Karpas-422 (cell line): ENCODE measurements at regions not wholly inside any gene's neighbourhood (a gene's known extent, or its start where the extent isn't known, plus 50 kb on each side); places are given as distances from the start of the nearest gene placed in this dataset.

ENCODE experiments used
- DNase-seq: peaks from one replicate; pipeline ENCODE4 v3.0.0-alpha.2; 2015
- H2AFZ ChIP-seq: fragments of 200-600 bp; sonication (generic); 2 replicates; pipeline ENCODE4 v1.6.1; 2014; ENCODE audit warnings: antibody characterized with exemption, low read length, mixed read lengths
- H3K27ac ChIP-seq: fragments of 200-600 bp; sonication (generic); 2 replicates; pipeline ENCODE4 v1.5.1; 2014; ENCODE audit warnings: mild to moderate bottlenecking, low read length, moderate library complexity
- H3K27me3 ChIP-seq: fragments of 200-600 bp; sonication (generic); 2 replicates; pipeline ENCODE4 v1.6.1; 2014; ENCODE audit warnings: low read length, mixed read lengths
- H3K36me3 ChIP-seq: fragments of 200-600 bp; sonication (generic); 2 replicates; pipeline ENCODE4 v1.6.1; 2014; ENCODE audit warnings: low read length, mixed read lengths; ENCODE audit not compliant: insufficient read depth
- H3K4me1 ChIP-seq: fragments of 200-600 bp; sonication (generic); 2 replicates; pipeline ENCODE4 v1.6.1; 2014; ENCODE audit warnings: mild to moderate bottlenecking, low read length, mixed read lengths
- H3K4me2 ChIP-seq: fragments of 200-600 bp; sonication (generic); 2 replicates; pipeline ENCODE4 v1.6.1; 2014; ENCODE audit warnings: low read length, low read depth, mild to moderate bottlenecking; ENCODE audit not compliant: poor library complexity, severe bottlenecking
- H3K4me3 ChIP-seq: fragments of 200-600 bp; sonication (generic); 2 replicates; pipeline ENCODE4 v1.5.1; 2014; ENCODE audit warnings: mild to moderate bottlenecking, antibody characterized with exemption, low read length, mixed read lengths
- H3K79me2 ChIP-seq: fragments of 200-600 bp; sonication (generic); 2 replicates; pipeline ENCODE4 v1.6.1; 2014; ENCODE audit warnings: mild to moderate bottlenecking, low read length, mixed read lengths
- H3K9ac ChIP-seq: fragments of 200-600 bp; sonication (generic); 2 replicates; pipeline ENCODE4 v1.6.0; 2014; ENCODE audit warnings: low read length
- H3K9me2 ChIP-seq: fragments of 200-600 bp; sonication (generic), shearing (Covaris generic); replicated peaks from 2 replicates; pipeline ENCODE4 v1.6.0; 2014; ENCODE audit warnings: mild to moderate bottlenecking, low read length, moderate library complexity; ENCODE audit not compliant: insufficient read depth
- H3K9me3 ChIP-seq: fragments of 300-700, 200-600 bp; sonication (generic); 2 replicates; pipeline ENCODE4 v1.6.1; 2014; ENCODE audit warnings: low read length, mixed read lengths
- H4K20me1 ChIP-seq: fragments of 200-600 bp; sonication (generic); 2 replicates; pipeline ENCODE4 v1.6.1; 2014; ENCODE audit warnings: mild to moderate bottlenecking, antibody characterized with exemption, low read length, low read depth; ENCODE audit not compliant: insufficient read depth

DNA sequence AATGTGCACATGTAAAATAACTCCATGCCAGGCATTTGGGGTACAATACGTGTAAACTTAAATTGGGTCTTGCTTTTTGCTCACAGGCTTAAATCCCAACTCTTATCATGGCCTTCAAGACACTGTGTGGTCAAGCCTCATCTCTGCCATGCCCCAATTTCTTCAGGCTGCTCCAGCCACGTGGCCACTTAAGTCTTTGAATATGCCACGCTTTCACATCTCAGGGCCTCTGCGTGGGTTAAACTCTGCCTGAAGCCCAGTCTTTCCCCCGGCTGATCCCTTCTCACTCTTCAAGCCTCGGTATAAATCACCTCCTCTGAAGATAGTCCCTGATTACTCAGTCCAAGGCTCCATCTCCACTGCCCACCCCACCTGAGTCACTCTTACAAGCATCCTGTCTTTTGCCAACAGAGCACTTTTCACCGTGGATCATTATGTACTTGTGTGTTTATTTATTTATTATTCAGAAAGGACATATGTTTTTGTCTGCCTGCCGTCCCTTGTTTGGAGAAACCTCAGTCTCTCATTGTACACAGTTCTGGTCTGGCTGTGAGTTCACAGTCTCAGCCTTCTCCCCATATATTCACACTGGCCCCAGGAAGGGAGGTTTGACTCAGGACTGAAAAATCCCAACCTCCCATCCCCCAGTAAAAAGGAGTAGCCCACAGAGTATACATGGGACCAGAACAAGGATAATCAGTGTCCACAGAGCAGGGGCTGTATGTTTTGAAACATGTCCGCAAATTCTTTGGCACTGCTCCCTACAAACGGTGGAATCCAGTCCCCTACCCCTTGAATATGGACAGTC, 344.7 kb downstream of the MN1 start:
- no peak for DNase-seq
- no peaks in the 10 kb centered on the region for H3K4me1 ChIP-seq
- H3K27ac ChIP-seq, result no peak overlapping the region
- H3K79me2 ChIP-seq, result no peaks in the 10 kb centered on the region
- H2AFZ ChIP-seq, result no peak overlapping the region
- H3K9ac ChIP-seq, result no peak overlapping the region
- H3K9me3 ChIP-seq, result no peaks in the 10 kb centered on the region
- H3K9me2 ChIP-seq, result no peaks in the 10 kb centered on the region; the same call in 1 of the 2 replicates
- no peaks in the 10 kb centered on the region for H4K20me1 ChIP-seq
- no peaks in the 10 kb centered on the region for H3K36me3 ChIP-seq
- no peak overlapping the region for H3K4me2 ChIP-seq
- H3K27me3 ChIP-seq, result no peaks in the 10 kb centered on the region
- no peak overlapping the region for H3K4me3 ChIP-seq

DNA sequence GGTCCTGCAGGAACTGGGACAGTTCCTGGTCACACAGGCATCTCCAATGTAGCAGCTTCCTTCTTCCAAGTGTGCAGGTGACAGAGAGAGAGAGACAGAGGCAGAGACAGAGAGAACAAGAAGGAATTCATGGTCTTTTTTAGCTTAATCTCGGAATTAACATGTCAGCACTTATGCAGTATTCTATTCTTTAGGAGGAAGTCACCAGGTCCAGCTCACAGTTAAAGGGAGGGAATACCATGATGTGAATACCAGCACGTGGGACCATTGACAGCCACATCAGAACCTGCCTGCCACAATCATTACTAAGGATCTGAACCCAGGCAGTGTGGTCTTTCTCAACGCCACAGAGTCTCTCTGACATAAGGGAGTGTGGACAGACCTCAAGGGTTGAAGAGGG, 341.6 kb downstream of the MN1 start:
- no peaks in the 10 kb centered on the region for H3K27me3 ChIP-seq
- no peak overlapping the region for H3K4me2 ChIP-seq
- H3K9me3 ChIP-seq, result no peaks in the 10 kb centered on the region
- H3K4me3 ChIP-seq, result no peak overlapping the region
- H3K36me3 ChIP-seq, result no peaks in the 10 kb centered on the region
- DNase-seq, result no peak
- no peaks in the 10 kb centered on the region for H3K4me1 ChIP-seq
- H4K20me1 ChIP-seq, result no peaks in the 10 kb centered on the region
- no peaks in the 10 kb centered on the region for H3K9me2 ChIP-seq
- H3K79me2 ChIP-seq, result no peaks in the 10 kb centered on the region
- no peak overlapping the region for H3K9ac ChIP-seq
- H2AFZ ChIP-seq, result no peak overlapping the region
- H3K27ac ChIP-seq, result no peak overlapping the region

DNA sequence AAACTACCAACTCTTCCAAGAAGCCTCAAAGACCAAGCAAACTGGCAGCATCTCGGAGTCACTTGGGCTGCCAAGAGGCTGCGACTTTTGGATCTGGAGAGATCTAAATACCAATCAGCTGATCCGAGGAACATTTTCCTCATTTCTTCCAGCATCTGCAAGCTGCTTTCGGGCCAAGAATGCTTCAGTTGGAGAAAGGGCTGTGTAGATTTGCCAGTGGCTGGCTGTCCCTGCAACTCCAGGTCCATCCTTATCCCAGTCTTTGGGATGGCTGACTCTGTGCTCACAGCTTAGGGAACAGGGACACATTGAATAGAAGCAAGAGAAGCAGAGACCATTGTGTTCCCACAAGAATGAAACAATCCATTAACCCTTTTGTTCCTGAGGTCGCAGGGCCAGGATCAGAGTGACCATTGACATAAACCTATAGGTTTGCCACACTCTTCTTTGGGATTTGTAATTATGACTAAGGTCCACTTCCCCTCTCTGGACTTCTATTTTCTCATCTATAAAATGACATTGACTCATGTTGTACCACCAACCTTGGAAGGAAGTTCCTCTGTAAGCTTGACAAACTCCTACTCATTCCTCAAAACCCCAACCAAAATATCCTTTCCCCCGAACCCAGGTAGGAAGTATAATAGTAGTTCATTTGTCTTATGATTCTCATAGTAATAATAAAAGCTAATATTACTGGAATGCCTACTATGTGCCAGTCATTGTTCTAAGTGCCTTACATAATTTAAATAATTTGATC, 340.8 kb downstream of the MN1 start:
- no peaks in the 10 kb centered on the region for H3K27me3 ChIP-seq
- no peak overlapping the region for H3K9ac ChIP-seq
- no peak overlapping the region for H3K4me2 ChIP-seq
- no peak overlapping the region for H3K27ac ChIP-seq
- H3K79me2 ChIP-seq, result no peaks in the 10 kb centered on the region
- no peaks in the 10 kb centered on the region for H4K20me1 ChIP-seq
- no peaks in the 10 kb centered on the region for H3K9me3 ChIP-seq
- no peaks in the 10 kb centered on the region for H3K36me3 ChIP-seq
- DNase-seq, result no peak
- H3K4me3 ChIP-seq, result no peak overlapping the region
- no peaks in the 10 kb centered on the region for H3K9me2 ChIP-seq
- no peaks in the 10 kb centered on the region for H3K4me1 ChIP-seq
- H2AFZ ChIP-seq, result no peak overlapping the region

DNA sequence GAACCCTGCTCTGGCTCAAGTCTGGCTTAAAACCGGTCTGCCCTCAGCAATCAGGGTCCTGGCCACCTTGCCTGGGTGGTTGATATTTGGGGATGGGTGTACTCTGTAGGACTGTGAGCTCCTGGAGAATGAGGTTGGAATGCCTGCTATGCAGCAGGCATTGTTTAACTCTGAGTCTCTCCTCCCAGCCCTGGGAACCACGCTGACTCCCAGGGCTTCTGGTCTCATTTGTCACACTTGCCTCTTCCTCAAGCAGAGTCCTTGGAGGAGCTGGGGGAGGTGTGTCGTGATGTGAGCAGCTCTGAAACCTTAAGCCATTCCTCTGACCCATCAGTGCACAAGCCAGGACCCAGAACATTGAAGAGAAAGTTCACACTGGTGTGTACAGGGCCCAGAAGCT, 340.1 kb downstream of the MN1 start:
- Histone ChIP-seq H3K9ac (no peak overlapping the region), H3K4me1 (no peaks in the 10 kb centered on the region), H3K36me3 (no peaks in the 10 kb centered on the region), H3K9me3 (no peaks in the 10 kb centered on the region), H2AFZ (no peak overlapping the region), H3K4me3 (no peak overlapping the region), H3K79me2 (no peaks in the 10 kb centered on the region), H4K20me1 (peaks cover 2% of the 10 kb centered on the region; the same call in 1 of the 2 replicates), H3K9me2 (no peaks in the 10 kb centered on the region), H3K4me2 (no peak overlapping the region), H3K27me3 (no peaks in the 10 kb centered on the region), H3K27ac (no peak overlapping the region)
- no peak for DNase-seq

DNA sequence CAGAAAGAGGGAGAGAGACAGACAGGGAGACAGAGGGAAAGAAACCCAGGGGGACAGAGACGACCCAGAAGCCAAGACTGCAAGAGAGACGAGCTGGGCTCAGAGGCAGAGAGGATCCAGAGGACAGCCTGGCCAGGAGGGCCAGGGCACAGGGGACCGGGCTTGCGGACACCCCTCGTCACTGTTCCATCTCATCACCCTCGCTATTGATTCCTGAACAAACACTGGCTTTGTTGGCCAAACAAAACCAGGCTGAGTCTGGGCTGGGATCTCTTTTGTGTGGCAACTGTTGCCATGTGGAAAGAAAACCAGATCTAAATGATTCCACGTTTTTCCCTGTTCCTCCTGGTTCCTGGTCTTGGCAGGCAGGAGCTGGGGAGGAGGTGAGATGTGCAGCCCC, 339.4 kb downstream of the MN1 start:
- no peaks in the 10 kb centered on the region for H3K36me3 ChIP-seq
- H3K9ac ChIP-seq, result no peak overlapping the region
- no peak overlapping the region for H3K4me3 ChIP-seq
- H3K9me3 ChIP-seq, result no peaks in the 10 kb centered on the region
- no peaks in the 10 kb centered on the region for H3K9me2 ChIP-seq
- peaks cover 2% of the 10 kb centered on the region; the same call in 1 of the 2 replicates for H4K20me1 ChIP-seq
- H3K27me3 ChIP-seq, result no peaks in the 10 kb centered on the region
- H3K4me2 ChIP-seq, result no peak overlapping the region
- no peaks in the 10 kb centered on the region for H3K79me2 ChIP-seq
- H3K4me1 ChIP-seq, result no peaks in the 10 kb centered on the region
- H3K27ac ChIP-seq, result no peak overlapping the region
- DNase-seq, result no peak
- no peak overlapping the region for H2AFZ ChIP-seq

DNA sequence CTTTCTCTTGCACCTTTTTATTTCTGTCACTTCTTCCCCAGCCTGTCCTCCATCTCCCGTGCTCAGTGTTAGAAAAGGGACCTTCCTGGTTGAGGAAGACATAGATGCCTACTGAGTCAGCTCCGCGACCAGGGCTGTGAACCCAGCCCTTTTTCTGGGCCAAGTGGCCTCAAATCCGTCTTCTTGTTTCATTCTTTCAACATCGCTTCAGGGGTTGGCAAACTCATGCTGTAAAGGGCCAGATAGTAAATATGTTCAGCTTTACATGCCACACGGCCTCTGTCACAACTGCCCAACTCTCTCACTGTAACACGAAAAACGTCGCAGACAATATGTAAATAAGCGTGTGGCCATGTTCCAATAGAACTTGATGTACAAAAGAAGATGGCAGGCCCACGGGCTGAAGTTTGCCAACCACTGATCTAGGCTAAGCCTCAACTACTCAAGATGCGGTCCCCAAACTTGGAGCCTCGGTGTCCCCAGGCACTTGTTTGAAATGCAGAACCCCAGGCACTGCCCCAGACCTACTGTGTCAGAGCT, 338.4 kb downstream of the MN1 start:
- Histone ChIP-seq H3K4me1 (no peaks in the 10 kb centered on the region), H3K9ac (no peak overlapping the region), H3K4me3 (no peak overlapping the region), H3K36me3 (no peaks in the 10 kb centered on the region), H4K20me1 (peaks cover 2% of the 10 kb centered on the region; the same call in 1 of the 2 replicates), H3K27me3 (no peaks in the 10 kb centered on the region), H3K9me2 (no peaks in the 10 kb centered on the region), H2AFZ (no peak overlapping the region), H3K79me2 (no peaks in the 10 kb centered on the region), H3K9me3 (no peaks in the 10 kb centered on the region), H3K4me2 (no peak overlapping the region), H3K27ac (no peak overlapping the region)
- DNase-seq, result no peak

DNA sequence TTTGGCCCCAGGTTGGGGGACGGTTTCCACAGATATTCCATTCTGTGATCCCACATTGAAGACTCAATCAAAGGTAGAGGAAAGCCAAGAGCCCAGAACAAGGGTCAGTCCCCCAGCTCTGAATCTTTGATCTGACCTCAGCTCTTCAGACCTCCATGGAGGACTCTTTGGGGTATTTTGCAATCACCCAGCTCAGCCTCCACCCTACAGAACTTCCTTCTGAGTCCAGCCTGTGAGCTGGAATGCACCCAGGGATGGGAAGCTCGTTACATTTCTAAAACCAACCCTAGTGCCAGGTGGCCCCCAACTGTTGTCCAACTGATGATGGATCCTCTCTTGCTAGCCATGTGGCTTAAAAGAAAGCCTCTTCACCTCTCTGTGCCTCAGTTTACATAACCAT, 335.3 kb downstream of the MN1 start:
- DNase-seq, result no peak
- Histone ChIP-seq H3K4me2 (no peak overlapping the region), H3K9me3 (no peaks in the 10 kb centered on the region), H3K9me2 (peaks cover 5% of the 10 kb centered on the region), H3K4me1 (no peaks in the 10 kb centered on the region), H4K20me1 (peaks cover 2% of the 10 kb centered on the region; the same call in 1 of the 2 replicates), H3K27ac (no peak overlapping the region), H3K36me3 (no peaks in the 10 kb centered on the region), H3K79me2 (no peaks in the 10 kb centered on the region), H3K4me3 (no peak overlapping the region), H3K9ac (no peak overlapping the region), H3K27me3 (no peaks in the 10 kb centered on the region), H2AFZ (no peak overlapping the region)

DNA sequence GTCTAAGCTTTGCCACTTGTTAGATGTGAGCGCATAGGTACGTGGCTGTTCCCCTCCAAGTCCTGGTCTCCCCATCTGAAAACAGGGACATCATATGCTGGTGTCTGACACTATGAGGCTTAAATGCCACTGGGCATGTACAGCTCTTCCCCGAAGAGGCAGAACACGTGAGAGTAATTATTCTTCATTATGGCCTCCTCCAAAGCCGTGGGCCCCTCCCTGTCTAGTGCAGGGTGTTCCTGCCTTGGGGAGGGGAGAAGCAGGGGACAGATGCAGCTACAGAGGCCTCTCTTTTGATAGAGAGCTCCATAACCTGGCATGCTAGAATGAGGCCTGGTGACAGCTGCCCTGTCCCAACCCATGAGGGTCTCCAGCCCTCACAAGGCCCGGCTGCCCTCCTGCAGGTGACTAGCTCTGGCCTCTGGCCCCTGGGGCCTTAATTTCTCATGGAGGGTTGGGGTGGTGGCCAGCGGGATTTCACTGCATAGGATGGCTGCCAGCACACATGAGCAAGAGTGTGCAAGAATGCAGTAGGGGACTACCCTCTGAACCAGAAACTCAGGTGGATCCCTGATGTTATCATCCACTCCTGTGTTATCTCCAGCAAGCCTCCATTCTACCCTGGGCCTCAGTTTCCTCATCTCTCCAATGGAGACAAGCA, 334.6 kb downstream of the MN1 start:
- Histone ChIP-seq H3K9me3 (no peaks in the 10 kb centered on the region), H3K27me3 (no peaks in the 10 kb centered on the region), H3K79me2 (no peaks in the 10 kb centered on the region), H3K27ac (no peak overlapping the region), H3K9me2 (peaks cover 5% of the 10 kb centered on the region), H3K9ac (no peak overlapping the region), H3K36me3 (no peaks in the 10 kb centered on the region), H3K4me3 (no peak overlapping the region), H4K20me1 (peaks cover 2% of the 10 kb centered on the region; the same call in 1 of the 2 replicates), H3K4me2 (no peak overlapping the region), H3K4me1 (no peaks in the 10 kb centered on the region), H2AFZ (no peak overlapping the region)
- DNase-seq, result no peak
